ENCODE measurements at regions not wholly inside any gene's neighbourhood (a gene's known extent, or its start where the extent isn't known, plus 50 kb on each side); places are given as distances from the start of the nearest gene placed in this dataset.

DNA sequence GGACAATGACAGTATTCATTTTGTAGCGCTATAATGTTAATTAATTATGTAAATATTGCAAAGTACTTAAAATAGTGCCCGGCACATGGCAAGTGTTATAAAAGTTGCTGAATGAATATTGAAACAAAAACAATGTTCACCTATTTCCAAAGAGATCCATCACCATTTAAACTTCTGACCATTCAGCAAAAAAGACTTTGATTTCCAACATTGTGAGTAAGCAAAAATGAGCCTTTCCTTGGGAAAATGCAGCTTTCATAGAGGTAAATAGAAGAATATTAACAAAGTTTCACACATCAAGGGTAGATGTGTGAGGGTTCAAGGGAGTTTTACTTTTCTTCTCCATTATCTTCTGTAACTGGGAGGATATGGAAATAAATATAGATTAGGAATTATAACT lies 1089.4 kb upstream of the C9orf72 start:
- no peak for DNase-seq

DNA sequence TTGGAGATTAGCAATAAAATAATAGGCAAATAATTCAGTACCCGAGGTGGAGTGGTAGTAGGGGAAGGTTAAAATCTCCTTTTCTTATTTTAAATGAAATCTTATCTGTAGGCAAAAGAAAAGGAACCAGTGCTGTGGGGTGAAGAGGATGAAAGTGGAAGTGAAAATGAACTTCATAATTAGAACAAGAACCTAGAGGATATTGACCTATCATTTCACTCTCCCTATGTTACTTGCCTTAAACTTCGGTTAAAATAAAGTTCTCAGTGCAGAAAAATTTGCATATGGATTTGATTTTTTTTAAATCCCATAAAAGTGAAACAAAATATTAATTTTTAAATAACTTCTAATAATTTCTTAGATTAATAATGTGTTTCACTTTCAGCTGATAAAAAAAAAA lies 1094.9 kb upstream of the C9orf72 start:
- DNase-seq, result no peak

DNA sequence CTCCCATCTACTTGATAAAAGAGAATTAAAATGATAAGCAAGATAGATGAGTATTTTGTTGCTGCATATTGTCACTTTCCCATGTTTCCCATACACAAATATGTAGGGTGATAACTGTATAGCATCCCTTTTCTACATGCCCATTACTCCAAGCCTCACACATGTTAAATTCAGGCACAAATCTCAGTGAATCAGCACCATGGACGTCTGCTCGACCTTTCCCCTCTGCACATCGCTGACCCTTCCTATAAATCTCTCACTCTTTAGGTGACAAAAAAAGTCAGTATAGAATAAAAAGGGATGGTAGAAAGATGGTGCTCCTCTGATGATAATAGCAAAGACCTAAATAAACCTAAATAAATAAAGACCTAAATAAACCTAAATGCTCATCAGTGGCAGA lies 1097.7 kb upstream of the C9orf72 start:
- DNase-seq, result no peak

DNA sequence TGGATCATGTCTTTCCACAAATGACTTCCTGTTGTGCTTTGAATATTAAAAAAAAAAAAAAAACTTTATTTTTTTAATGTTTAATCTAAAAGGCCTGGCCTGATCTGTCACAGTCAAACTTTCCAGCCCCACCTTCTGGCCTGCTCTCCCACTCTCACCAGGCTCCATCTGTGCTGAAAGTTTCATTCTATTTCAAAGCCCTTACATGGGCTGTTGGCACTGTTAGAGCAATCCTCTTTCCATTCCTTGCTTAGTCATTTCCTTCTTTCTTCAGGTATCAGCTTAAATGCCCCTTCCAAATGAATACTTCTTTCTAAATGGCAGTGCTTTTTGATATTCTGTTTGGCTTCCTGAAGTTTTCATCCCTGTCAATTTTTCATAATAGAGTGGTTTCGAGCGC lies 1104.8 kb upstream of the C9orf72 start:
- no peak for DNase-seq

DNA sequence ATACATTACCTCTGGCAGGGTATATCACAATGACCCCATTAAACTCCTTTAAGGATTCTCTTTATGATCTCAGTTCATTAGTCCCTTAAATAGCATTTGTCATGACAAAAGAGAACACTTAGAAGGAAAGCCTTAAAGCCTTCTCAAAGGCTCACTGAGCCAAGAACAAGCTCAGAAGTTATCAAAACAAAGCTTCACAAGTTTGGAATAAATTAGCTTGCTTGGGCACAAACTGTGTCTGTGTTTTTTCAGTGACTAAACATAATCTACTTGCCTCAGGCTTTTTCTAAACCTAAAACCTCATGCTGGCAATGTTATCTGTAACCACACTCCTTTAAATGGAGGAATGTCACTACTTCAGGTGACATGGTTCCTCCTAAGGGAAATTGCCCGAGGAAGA lies 1114.9 kb upstream of the C9orf72 start:
- no peak for DNase-seq

DNA sequence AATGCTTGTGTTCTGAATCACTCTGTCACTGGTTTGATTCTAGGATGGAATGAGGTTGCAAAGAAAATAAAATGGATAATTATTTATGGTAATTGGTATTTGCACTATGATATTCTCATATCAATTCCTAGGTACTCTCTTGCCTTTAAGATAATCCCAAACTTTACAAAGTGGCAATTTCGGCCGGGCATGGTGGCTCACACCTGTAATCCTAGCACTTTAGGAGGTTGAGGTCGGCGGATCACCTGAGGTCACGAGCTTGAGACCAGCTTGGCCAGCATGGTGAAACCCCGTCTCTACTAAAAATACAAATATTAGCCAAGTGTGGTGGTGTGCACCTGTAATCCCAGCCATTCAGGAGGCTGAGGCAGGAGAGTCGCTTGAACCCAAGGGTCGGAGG lies 1118.7 kb upstream of the C9orf72 start:
- DNase-seq, result no peak

DNA sequence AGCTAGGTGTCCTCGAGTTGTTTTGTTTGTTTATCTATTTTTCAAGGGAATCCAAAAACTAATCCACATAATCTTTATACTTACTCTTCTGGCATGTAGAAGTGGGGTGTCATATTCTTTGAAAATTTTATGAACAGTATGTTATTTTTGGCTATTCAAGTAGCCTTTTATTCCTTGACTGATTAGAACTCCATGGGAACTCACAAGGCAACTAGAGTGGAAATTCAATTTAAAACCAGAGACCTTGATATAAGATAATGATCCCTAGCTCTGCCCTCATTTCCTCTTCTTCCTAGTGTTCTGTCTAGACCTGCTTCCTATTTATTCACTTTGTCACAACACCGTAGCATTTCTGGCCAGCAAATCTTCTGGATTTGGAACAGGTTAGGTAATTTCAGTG lies 1123.7 kb upstream of the C9orf72 start:
- DNase-seq, result no peak

DNA sequence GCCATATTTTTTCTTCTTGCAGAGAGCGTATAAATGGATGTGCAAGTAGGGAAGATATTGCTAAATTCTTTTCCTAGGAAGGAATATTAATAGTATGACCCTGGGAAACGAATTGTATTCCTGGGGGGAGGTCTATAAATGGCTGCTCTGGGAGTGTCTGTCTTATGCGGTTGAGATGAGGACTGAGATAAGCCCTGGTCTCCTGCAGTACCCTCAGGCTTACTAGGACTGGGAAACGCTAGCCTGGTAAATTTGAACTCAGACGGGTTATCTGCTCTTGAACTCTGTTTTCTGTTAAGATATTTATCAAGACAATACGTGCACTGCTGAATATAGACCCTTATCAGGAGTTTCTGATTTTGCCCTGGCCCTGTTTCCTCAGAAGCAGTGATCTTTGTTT lies 1126.4 kb upstream of the C9orf72 start:
- DNase-seq, result no peak

DNA sequence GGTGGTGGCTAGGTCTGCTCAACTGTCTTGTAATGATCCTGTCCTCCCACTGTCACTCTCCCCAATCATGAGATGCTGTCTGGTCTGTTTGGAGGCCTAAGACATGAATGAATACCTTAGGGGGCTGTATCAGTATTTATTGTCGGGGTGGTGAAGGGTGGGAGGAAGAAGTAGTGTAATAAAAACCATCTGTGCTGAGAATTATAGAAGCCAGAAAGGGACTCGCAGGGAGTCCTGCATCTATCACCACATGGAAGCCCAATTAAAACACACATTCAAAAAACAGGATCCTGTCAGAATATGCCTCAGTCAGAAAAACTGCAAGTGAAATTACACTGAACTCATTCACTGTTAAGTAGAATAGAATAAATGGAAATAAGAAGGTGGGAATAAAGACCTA lies 1134.3 kb upstream of the C9orf72 start:
- no peak for DNase-seq

DNA sequence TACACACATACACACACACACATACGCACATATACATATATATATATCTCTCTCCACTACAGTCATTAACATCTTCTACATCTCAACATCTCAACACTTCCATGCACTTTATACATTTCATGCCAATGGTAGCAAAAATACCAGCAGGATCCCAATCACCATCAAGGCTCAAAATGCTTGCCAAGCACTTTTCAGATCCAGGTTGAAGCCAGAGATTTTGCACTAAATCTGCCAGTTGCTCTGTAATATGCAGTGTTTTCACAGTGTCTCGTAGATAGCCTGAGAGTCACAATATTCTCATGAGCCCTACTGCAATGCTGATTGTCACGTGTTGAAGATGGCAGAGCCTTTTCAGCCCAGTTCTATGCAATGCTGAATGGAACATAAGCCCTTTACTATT lies 1140.9 kb upstream of the C9orf72 start:
- no peak for DNase-seq

DNA sequence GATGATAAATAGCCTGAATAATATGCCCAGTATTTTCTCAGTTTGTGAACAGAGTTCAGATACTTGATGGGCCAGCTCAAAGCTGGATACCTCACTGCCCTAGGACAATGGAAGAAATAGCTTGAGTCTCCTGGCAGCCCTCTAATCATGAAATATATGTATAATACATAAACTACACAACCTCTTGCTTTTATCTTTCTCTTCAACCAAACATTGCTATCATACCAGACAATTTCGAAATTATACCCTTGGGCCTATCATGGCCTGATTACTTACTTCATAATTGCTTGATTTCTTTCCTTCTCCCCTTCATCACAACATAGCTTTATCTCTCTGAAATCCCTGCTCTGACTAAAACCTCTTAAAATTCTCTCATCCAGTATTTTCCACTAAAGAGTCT lies 1144.9 kb upstream of the C9orf72 start:
- DNase-seq, result no peak

DNA sequence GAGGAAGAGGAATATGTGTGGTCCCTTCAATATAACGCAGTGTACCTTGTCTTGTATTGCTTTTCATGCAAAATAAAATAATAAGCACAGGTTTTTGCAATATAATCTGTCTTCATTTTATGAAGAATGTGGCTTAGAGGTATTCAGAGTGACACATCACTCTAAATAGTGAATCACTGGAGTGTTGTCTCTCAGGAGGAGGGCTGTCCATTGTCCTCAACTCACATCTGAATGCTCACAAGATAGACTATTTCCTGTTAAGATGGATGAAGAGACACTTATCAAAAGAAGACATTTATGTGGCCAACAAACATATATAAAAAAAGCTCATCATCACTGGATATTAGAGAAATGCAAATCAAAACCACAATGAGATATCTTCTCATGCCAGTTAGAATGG lies 1147.5 kb upstream of the C9orf72 start:
- DNase-seq, result no peak

DNA sequence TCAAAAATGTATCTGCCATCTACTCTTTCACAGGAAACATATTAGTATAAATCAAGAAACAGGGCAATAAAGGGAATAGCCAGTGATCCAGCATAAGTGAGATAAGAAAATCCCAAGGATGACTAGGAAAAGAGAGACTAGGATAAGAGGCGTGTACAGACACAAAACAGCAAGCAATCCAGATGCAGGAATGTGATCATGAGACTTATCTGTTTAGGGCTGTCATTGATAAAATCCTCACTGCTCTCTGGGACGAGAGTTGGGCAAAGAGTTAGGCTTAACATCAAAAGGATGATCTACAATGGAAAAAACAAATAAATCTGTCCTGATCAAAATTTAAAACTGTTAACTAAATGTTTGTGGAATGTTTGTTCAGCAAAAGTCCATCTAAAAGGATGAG lies 1156.8 kb upstream of the C9orf72 start:
- no peak for DNase-seq

DNA sequence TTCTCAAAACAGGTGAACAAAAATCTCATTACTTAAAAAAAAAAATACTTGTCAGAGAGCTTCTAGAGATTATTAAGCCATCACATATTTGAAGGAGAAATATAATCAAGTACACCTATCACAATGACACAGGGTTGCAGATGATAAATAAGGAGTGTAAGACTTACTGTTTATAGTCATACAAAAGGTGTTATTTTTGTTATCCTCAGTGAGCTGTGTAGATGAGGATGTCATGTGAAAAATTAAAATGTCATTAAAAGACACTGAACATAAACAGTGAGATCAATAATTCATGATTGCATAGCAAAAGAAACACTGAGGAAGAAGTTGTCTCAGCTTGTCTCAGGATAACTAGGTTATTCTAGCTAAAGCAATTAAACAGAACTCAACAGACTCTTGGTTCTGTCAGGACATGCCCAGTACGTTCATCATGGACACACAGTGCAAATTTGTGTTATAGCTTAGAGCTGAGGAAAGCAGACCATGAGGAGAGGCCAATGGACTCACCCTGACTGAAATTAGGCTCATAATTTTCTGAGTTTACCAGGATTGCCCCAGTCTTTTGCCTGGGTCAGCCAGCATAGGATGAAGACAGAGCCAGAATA lies 1162.6 kb upstream of the C9orf72 start:
- no peak for DNase-seq

DNA sequence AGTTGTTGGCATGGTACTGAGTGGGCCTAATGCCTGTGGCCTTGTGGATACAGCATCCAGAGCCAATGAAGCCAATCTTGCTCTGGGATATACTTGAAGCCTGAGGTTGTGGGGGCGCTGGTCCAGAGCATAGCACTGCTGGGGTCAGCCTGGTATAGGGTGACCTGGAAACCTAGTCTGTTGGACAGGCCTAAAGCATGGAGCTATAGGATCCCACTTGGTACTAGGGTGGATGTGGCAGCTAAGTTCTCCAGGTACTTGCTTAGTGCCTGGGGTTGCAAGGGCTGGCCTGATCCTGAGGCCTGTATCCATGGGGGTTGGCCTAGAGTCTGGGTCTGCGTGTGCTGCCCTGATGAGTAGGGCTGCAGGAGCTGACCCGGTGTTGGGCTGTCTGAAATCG lies 1168.2 kb upstream of the C9orf72 start:
- DNase-seq, result no peak

DNA sequence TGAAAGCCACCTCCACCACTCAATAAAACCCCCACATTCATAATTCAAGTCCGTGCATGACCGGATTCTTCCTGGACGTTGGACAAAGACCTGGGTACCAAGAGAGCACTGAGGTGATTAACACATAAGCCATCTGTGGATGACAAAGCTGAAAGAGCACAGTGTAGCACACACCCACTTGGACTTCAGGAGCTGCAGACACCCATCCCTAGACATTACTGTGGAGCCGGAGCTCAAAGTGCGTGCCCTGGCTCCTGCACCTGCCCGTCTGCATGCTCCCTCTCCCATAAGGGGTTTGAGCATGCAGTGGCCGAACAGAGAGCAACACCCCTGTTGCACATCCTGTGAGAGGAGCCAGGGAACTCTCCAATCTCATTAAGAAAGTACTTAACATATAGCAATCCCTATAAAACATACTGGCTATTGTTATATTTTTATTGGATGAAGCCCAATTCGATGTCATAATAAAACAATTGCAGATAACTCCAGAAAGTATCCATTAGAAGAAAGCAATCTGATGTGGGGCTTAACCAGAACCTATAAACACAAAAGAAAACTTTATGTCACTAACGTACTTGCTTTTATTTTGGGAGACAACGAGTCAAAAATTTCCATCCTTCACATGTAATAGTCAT lies 1174.2 kb upstream of the C9orf72 start:
- DNase-seq, result no peak

DNA sequence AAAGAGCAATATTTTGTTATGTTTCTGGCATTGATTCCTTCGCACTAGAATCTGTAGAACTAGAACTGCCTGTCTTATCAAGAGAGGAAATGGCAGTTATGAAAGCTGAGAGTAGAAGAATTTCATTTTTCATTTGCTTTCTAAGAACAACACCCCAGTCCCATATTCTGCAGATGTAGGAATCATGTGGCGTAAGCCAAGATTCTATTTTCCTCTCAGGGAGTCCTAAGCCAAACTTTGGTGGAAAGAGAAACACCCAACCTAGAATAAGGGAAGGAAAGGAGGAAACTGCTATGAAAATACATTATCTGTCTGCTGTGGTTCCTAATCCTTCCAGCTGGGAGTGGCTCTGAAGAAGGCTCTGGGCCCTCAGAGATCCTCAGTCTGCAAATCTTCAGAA lies 1176.9 kb upstream of the C9orf72 start:
- no peak for DNase-seq

DNA sequence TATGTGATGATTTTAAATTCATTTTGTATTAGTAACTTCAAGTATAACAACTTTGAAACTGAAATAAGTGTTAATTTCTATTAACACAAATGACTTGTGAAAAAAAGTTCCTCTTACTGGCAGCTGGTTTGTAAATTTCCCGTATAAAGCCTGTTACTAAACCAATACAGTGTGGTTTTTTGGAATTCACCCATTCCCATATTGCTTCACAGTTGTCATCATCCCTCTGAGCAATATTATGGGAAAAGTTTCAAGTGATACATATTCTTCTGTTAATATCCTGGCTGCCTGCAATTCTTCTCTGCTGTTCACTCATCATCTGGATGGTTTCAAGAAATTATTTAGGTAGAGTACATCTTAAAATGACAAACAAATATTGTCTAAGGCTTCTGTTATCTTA lies 1185.1 kb upstream of the C9orf72 start:
- no peak for DNase-seq

DNA sequence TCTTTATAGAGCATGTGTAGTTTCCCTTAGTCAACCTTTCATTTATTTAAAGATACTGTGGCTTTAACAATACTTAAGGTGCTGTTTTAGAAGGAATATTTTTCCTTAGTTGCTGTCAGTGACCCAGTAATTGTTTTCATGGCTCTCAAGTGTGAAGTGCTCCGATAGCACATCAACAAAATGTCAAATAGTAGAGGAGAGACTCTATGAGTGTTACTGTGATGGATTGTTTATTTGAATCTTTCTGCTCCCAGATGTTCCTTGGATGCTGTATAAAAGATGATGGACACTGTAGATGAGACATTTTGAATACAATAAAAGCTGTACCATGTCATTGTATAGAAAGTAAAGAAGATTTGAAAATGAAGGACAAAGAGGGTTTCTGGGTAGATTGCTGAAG lies 1185.7 kb upstream of the C9orf72 start:
- no peak for DNase-seq

DNA sequence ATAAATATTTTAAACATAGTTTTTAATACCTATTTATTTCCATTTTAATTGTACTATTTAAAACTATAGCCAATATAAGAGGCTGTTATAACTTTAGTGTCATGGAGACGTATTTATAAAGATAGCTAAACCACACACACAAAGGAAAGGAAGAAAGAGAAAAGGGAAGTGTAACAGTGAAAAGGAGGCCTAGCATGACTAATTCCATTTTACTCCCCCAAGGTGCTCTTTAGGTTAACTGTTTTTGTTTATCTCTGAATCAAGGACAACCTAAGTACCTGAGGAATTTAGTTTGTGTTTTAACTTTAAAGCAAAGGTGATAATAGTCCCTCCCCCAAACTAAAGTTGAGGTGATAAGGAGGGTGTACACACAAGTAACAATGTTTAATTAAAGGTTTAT lies 1188.9 kb upstream of the C9orf72 start:
- DNase-seq, result no peak

DNA sequence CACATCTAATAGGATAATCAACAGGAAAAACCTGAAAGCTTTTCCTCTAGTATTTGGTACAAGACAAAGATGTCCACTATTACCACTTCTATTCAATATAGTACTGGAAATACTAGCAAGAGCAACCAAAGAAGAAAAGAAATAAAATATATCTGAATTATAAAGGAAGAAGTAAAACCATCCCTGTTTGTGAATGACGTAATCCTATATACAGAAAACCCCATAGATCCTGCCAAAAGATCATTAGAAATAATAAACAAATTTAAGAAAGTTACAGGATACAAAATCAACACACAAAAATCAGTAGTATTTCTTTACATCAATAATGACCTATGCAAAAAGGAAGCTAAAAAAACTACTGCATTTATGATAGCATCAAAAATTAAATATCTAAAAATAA lies 1191.3 kb upstream of the C9orf72 start:
- no peak for DNase-seq

DNA sequence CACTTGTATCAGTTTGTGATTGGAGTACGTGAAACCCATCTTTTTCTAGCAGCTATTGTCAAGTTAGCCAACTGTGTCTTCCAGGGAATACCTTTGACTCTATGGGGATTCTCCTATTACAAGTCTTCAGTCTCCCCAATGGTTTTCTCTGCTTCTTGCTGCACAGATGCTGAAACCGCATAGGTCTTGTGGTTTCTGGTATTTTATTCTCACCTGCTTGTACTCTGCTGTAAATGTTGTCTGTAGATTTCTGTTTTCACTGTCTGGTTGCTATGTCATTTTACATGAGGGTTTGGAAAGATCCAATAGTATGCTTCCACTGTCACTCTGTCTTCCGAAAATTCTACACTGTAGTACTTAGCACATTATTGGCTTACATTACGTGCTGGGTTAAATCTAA lies 1196.9 kb upstream of the C9orf72 start:
- no peak for DNase-seq

DNA sequence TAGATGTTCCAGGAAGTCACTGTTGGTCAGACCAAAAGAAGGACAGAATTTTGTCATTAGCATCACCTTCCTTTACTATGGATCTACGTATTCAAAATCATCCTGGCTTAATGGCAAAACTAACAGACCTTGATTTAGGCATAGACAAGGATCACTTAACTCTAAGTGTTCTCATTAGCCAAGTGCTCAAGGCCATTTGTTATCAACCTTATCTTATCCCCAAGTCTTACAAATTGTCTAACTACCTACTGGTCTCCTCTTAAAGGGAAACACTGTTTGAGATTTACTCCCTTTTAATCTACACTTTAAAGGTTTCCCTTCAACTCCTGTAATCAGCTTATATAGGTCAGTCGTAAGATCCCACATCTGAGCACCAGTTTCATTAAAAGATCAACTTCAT lies 1197.5 kb upstream of the C9orf72 start:
- DNase-seq, result no peak

DNA sequence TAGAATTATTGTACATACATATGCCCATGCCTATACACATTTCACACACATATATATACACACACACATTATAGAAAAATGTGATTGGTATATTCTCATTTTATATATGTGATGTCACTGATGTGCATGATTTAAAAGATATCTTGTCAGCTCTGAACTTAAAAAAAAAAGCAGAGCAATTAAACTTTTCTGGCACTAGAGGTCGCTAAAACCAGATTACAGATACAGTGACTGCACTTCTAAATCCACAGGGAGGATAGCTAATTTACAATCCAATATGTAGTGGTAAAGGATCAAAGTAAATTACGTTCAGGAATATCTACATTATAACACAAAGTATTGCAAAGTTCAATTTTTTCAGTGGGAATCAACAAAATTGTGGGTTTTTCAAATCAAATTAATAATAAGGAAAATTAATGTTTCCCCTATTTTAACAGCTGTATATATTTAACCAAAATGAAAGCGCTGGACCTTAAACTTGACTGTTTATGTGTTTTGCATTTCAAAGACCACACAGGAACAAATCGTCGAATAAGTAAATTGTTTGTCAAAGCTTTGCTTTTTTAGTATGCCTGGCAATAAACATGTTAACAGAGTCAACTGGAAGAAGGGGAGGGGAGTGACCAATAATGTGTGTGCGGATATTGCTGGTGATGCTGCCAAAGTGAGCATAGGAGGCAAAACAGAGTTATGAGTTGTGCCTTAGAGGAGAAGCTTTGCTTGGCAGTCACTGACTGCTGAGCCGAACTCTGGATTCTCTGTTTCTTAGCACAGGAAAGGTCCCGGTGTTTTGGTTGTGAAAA lies 1201.4 kb upstream of the C9orf72 start:
- DNase-seq, result peak; percentile 52

DNA sequence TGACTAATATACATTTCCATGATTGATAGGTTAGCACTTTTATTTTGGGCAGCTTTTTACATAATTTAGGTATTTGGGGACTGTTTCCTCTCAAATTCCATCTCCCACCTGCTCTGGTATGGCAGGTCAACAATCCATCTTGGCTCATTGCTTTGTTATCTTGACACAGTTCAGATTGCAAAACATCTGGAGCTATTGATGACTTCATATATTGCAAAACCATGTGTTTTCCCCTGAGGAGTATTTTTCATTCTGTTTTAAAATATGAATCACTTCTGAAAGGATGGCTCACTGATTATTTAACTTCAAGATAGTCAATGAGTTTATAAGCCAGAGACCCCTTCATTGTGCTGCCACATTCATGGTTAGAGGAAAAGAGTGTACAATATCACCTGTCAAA lies 1206.0 kb upstream of the C9orf72 start:
- no peak for DNase-seq
